ENCODE measurements at regions not wholly inside any gene's neighbourhood (a gene's known extent, or its start where the extent isn't known, plus 50 kb on each side); places are given as distances from the start of the nearest gene placed in this dataset.

DNA sequence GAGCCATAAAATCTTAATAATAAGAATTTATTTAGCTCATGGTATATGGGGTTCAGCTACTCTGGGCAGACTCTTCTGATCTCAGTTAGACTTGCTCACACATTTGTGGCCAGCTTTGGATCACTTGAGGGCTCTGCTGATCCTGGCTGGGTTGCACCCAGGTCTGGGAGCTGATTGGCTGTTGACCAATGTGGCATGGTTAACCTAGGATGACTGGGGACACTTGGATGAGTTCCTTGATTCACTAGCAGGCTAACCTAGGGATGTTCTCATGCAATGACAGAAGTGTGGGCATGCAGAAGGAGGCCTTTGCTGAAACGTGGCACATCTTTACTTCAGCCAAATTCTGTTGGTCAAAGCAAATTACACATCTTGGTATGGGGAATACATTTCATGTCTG is 569.5 kb downstream of the UTRN start:
- TF ChIP-seq, protein P1, sequence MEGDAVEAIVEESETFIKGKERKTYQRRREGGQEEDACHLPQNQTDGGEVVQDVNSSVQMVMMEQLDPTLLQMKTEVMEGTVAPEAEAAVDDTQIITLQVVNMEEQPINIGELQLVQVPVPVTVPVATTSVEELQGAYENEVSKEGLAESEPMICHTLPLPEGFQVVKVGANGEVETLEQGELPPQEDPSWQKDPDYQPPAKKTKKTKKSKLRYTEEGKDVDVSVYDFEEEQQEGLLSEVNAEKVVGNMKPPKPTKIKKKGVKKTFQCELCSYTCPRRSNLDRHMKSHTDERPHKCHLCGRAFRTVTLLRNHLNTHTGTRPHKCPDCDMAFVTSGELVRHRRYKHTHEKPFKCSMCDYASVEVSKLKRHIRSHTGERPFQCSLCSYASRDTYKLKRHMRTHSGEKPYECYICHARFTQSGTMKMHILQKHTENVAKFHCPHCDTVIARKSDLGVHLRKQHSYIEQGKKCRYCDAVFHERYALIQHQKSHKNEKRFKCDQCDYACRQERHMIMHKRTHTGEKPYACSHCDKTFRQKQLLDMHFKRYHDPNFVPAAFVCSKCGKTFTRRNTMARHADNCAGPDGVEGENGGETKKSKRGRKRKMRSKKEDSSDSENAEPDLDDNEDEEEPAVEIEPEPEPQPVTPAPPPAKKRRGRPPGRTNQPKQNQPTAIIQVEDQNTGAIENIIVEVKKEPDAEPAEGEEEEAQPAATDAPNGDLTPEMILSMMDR (conservative IDR thresholded peaks at IDR 0.05; ENCODE audit: low read depth, low read length), result no peak
- no peak for TF ChIP-seq EZH2 (IDR thresholded peaks at IDR 0.05; ENCODE audit: borderline replicate concordance, low read depth, low read length, poor library complexity, severe bottlenecking)
